HCT116 (cell line): ENCODE measurements at regions not wholly inside any gene's neighbourhood (a gene's known extent, or its start where the extent isn't known, plus 50 kb on each side); places are given as distances from the start of the nearest gene placed in this dataset.

Experiments
- EGR1 ChIP-seq: IDR thresholded peaks from 2 replicates; pipeline ENCODE4 v1.6.1; 2012; ENCODE audit warnings: low read depth
- EZH2 ChIP-seq: fragments of 200-600 bp; sonication (generic); IDR thresholded peaks from 2 replicates; pipeline ENCODE4 v1.6.1; 2017; ENCODE audit warnings: antibody characterized with exemption, mixed run types
- EZH2phosphoT487 ChIP-seq: fragments of 200-600 bp; IDR thresholded peaks from 2 replicates; pipeline ENCODE4 v1.6.1; 2018; ENCODE audit warnings: antibody characterized with exemption, borderline replicate concordance
- MAX ChIP-seq: IDR thresholded peaks from 2 replicates; pipeline ENCODE4 v1.6.1; 2012
- POLR2A ChIP-seq: IDR thresholded peaks from 2 replicates; pipeline ENCODE4 v1.7.0; 2011; ENCODE audit warnings: borderline replicate concordance; ENCODE audit not compliant: insufficient read depth, insufficient read length; ENCODE audit errors: extremely low read depth
- RAD21 ChIP-seq: IDR thresholded peaks from 2 replicates; pipeline ENCODE4 v1.6.1; 2012; ENCODE audit warnings: low read depth, mild to moderate bottlenecking
- SP1 ChIP-seq: IDR thresholded peaks from 2 replicates; pipeline ENCODE4 v1.6.1; 2012; ENCODE audit warnings: low read depth
- TF ChIP-seq, protein P1 (sequence below), 3 experiments: fragments of 200-600 bp in 1 of 3; sonication (generic) in 1 of 3; IDR thresholded peaks in 2 of 3; conservative IDR thresholded peaks in 1 of 3; 2 replicates each; pipeline ENCODE4 v1.5.1; 2012 to 2017; ENCODE audit warnings: low read depth in 2 of 3, low read length in 2 of 3, antibody characterized with exemption in 1 of 3, borderline replicate concordance in 1 of 3, control low read depth in 1 of 3, mild to moderate bottlenecking in 1 of 3, mixed read lengths in 1 of 3, mixed run types in 1 of 3, moderate library complexity in 1 of 3; ENCODE audit not compliant: insufficient read depth in 1 of 3

DNA sequence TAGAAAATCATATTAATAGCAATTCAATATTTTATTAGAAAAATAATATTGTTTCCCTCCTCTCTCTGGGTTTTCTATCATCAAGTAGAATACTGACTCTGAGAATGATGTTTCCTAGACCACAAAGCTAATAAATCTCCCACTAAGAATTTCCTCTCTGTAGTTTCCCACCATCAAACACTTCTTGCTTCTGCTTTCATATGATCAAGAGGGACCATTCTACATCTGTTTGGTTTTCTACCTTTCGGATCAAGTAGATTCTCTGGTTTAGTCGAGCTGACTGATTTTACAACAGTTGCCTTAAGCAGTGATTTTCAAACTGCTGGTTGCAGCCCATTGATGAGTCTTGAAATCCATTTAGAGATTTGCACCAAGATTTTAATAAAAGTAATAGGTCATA is 240.2 kb upstream of the PTBP2 start:
- TF ChIP-seq, protein P1, sequence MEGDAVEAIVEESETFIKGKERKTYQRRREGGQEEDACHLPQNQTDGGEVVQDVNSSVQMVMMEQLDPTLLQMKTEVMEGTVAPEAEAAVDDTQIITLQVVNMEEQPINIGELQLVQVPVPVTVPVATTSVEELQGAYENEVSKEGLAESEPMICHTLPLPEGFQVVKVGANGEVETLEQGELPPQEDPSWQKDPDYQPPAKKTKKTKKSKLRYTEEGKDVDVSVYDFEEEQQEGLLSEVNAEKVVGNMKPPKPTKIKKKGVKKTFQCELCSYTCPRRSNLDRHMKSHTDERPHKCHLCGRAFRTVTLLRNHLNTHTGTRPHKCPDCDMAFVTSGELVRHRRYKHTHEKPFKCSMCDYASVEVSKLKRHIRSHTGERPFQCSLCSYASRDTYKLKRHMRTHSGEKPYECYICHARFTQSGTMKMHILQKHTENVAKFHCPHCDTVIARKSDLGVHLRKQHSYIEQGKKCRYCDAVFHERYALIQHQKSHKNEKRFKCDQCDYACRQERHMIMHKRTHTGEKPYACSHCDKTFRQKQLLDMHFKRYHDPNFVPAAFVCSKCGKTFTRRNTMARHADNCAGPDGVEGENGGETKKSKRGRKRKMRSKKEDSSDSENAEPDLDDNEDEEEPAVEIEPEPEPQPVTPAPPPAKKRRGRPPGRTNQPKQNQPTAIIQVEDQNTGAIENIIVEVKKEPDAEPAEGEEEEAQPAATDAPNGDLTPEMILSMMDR (IDR thresholded peaks at IDR 0.05 in 2 of 3, conservative IDR thresholded peaks at IDR 0.05 in 1 of 3; ENCODE audit: borderline replicate concordance in 1 of 3, insufficient read depth in 1 of 3, low read depth in 2 of 3, low read length in 2 of 3): no peak
- no peak for TF ChIP-seq RAD21
- TF ChIP-seq EZH2: no peak
- TF ChIP-seq POLR2A: no peak
- TF ChIP-seq MAX: no peak
- TF ChIP-seq EGR1: no peak
- TF ChIP-seq EZH2phosphoT487: no peak
- TF ChIP-seq SP1: no peak
